ENCODE measurements at regions not wholly inside any gene's neighbourhood (a gene's known extent, or its start where the extent isn't known, plus 50 kb on each side); places are given as distances from the start of the nearest gene placed in this dataset.
"Not testable (repeated sequence)": the region's sequence is repeated elsewhere in the genome, so short reads cannot be mapped to it uniquely, and the experiment has no call there.

- DNase-seq: no peak
Measured at GRCh38 chr5:112573441-112573840, 154.4 kb upstream of the EPB41L4A start.

GRCh38 chr5:112574536-112574935 lies 155.5 kb upstream of the EPB41L4A start:
- DNase-seq: no peak

- DNase-seq: no peak
Measured at GRCh38 chr5:112576298-112576925, 157.3 kb upstream of the EPB41L4A start.

- DNase-seq: no peak
Measured at GRCh38 chr5:112579599-112580170, 158.0 kb upstream of the APC start.

- no peak for DNase-seq
Measured at GRCh38 chr5:112581811-112582320, 155.8 kb upstream of the APC start.

GRCh38 chr5:112583166-112583565 lies 154.5 kb upstream of the APC start:
- no peak for DNase-seq

GRCh38 chr5:112584781-112585180 lies 152.9 kb upstream of the APC start:
- no peak for DNase-seq

GRCh38 chr5:112586596-112587062 lies 151.1 kb upstream of the APC start:
- no peak for DNase-seq

- DNase-seq: not testable (repeated sequence)
Measured at GRCh38 chr5:112590858-112591257, 146.8 kb upstream of the APC start.

- DNase-seq: no peak
Measured at GRCh38 chr5:112594095-112594850, 143.4 kb upstream of the APC start.

- DNase-seq: no peak
Measured at GRCh38 chr5:112594941-112595340, 142.7 kb upstream of the APC start.

- DNase-seq: no peak
Measured at GRCh38 chr5:112597831-112598230, 139.9 kb upstream of the APC start.

- not testable (repeated sequence) for DNase-seq
Measured at GRCh38 chr5:112600510-112600909, 137.2 kb upstream of the APC start.

- DNase-seq: no peak
Measured at GRCh38 chr5:112604732-112605630, 132.7 kb upstream of the APC start.

- DNase-seq: no peak
Measured at GRCh38 chr5:112608975-112609374, 128.7 kb upstream of the APC start.

- DNase-seq: no peak
Measured at GRCh38 chr5:112612663-112613062, 125.0 kb upstream of the APC start.

GRCh38 chr5:112614285-112614684 lies 123.4 kb upstream of the APC start:
- DNase-seq: no peak

- no peak for DNase-seq
Measured at GRCh38 chr5:112614986-112615385, 122.7 kb upstream of the APC start.

GRCh38 chr5:112616812-112617547 lies 120.7 kb upstream of the APC start:
- no peak for DNase-seq

- DNase-seq: no peak
Measured at GRCh38 chr5:112625246-112625645, 112.4 kb upstream of the APC start.

- DNase-seq: no peak
Measured at GRCh38 chr5:112625689-112626438, 111.8 kb upstream of the APC start.

All from right kidney (tissue), 1 donor.